ENCODE measurements at regions not wholly inside any gene's neighbourhood (a gene's known extent, or its start where the extent isn't known, plus 50 kb on each side); places are given as distances from the start of the nearest gene placed in this dataset.

- no peaks in the 10 kb centered on the region for H3K36me3 Mint-ChIP-seq (ENCODE audit: insufficient read depth in 1 of 3, low read depth in 3 of 3)
- Histone ChIP-seq H3K56ac (ENCODE audit: insufficient read length, low read depth, low read length) (no peak overlapping the region), H3K23me2 (ENCODE audit: insufficient read length, low read depth, low read length, poor library complexity, severe bottlenecking) (no peaks in the 10 kb centered on the region), H2AK5ac (ENCODE audit: insufficient read length, low read length) (no peak overlapping the region), H2BK15ac (ENCODE audit: low read depth, low read length) (no peak overlapping the region), H2BK5ac (ENCODE audit: insufficient read length, low read length) (no peak overlapping the region), H3K79me1 (ENCODE audit: insufficient read depth, low read depth, low read length, poor library complexity, severe bottlenecking) (no peaks in the 10 kb centered on the region), H3K9ac (ENCODE audit: extremely low read depth, insufficient read length, low read length) (no peak overlapping the region), H2BK120ac (ENCODE audit: low read depth, low read length, poor library complexity, severe bottlenecking) (no peak overlapping the region), H3K4ac (ENCODE audit: low read depth, low read length) (no peak overlapping the region), H3K9me3 (ENCODE audit: control insufficient read depth, low read depth, low read length) (no peaks in the 10 kb centered on the region), H2AFZ (ENCODE audit: low read length) (no peak overlapping the region), H3K4me2 (ENCODE audit: insufficient read depth, insufficient read length, low read length) (no peak overlapping the region), H3T11ph (ENCODE audit: low read length) (no peak overlapping the region), H2BK20ac (ENCODE audit: low read depth, low read length, poor library complexity, severe bottlenecking) (no peak overlapping the region), H3K79me2 (ENCODE audit: insufficient read depth, low read length) (no peaks in the 10 kb centered on the region), H4K8ac (replicated peaks; ENCODE audit: insufficient read length, low read depth, low read length) (no peak overlapping the region), H2BK12ac (ENCODE audit: insufficient read length, low read depth, low read length) (no peak overlapping the region), H4K5ac (ENCODE audit: insufficient read length, low read depth, low read length) (no peak overlapping the region), H4K91ac (ENCODE audit: insufficient read length, low read depth, low read length) (no peak overlapping the region), H4K20me1 (ENCODE audit: control insufficient read depth, insufficient read depth, insufficient read length) (no peaks in the 10 kb centered on the region), H3K14ac (ENCODE audit: insufficient read depth, low read length) (no peak overlapping the region), H3K4me1 (ENCODE audit: insufficient read depth, low read length) (no peaks in the 10 kb centered on the region), H3K23ac (ENCODE audit: insufficient read length, low read depth, low read length) (no peak overlapping the region), H3K27me3 (ENCODE audit: insufficient read depth, low read length) (no peaks in the 10 kb centered on the region), H3K27ac (ENCODE audit: insufficient read length, low read depth, low read length) (no peak overlapping the region), H3K18ac (ENCODE audit: insufficient read length, low read depth, low read length) (no peak overlapping the region)
- no peak for TF ChIP-seq CTCF (conservative IDR thresholded peaks at IDR 0.05)
- WGBS (ENCODE audit: extremely low coverage, insufficient read length, low lambda C conversion rate): no CpG with 5 or more reads among the region's 4 CpGs
- DNase-seq: no peak
- no peak overlapping the region for H3K4me3 Mint-ChIP-seq
- H3K27me3 Mint-ChIP-seq (ENCODE audit: low read depth): no peaks in the 10 kb centered on the region
- no peak overlapping the region for H3K27ac Mint-ChIP-seq
- H3K9me3 Mint-ChIP-seq: peaks cover 0 to 3% of the 10 kb centered on the region in 2 experiments; a peak in 1 of 5 replicates
- H3K4me1 Mint-ChIP-seq: peaks cover 5 to 7% of the 10 kb centered on the region in 2 experiments; a peak in 3 of 4 replicates
These were observed 162.1 kb upstream of the TMTC4 start for GRCh38 chr13:100836711-100837110.

Measured in H9 (cell line).